Kidney (tissue), 13 donors: ENCODE measurements at regions not wholly inside any gene's neighbourhood (a gene's known extent, or its start where the extent isn't known, plus 50 kb on each side); places are given as distances from the start of the nearest gene placed in this dataset.

Source experiments
- DNase-seq, 5 donors: peaks; one replicate each; pipeline ENCODE4 v3.0.0-alpha.2; 2013 to 2020
- FAIRE-seq: peaks from 2 replicates; lab custom pipeline; 2012; peaks lifted over from hg19 to GRCh38; lab: Jason Lieb, UNC
- H3K27ac ChIP-seq, 2 donors: one replicate each; pipeline ENCODE4 v1.7.0; 2013; ENCODE audit warnings: low read depth in 2 of 2, low read length in 2 of 2, inconsistent platforms in 1 of 2
- H3K27me3 ChIP-seq: one replicate; pipeline ENCODE4 v1.7.1; 2013; ENCODE audit warnings: low read length, inconsistent platforms; ENCODE audit not compliant: control insufficient read depth, insufficient read depth
- H3K36me3 ChIP-seq, 3 donors: one replicate each; pipeline versions ENCODE4 v1.7.0 to v1.7.1; 2013; ENCODE audit warnings: low read length in 3 of 3, control low read depth in 1 of 3, inconsistent platforms in 1 of 3; ENCODE audit not compliant: insufficient read depth in 3 of 3, control insufficient read depth in 2 of 3
- H3K4me1 ChIP-seq, 3 donors: one replicate each; pipeline versions ENCODE4 v1.7.0 to v1.7.1; 2013; ENCODE audit warnings: low read length in 3 of 3, inconsistent platforms in 1 of 3, low read depth in 1 of 3; ENCODE audit not compliant: control insufficient read depth in 2 of 3, insufficient read depth in 2 of 3
- H3K4me3 ChIP-seq, 3 donors: one replicate each; pipeline versions ENCODE4 v1.7.0 to v1.8.1; 2013; ENCODE audit warnings: low read length in 3 of 3, control low read depth in 1 of 3, inconsistent platforms in 1 of 3
- H3K9ac ChIP-seq, 3 donors: one replicate each; pipeline versions ENCODE4 v1.7.0 to v1.7.1; 2013; ENCODE audit warnings: low read length in 3 of 3, control low read depth in 1 of 3, inconsistent platforms in 1 of 3
- H3K9me3 ChIP-seq, 3 donors: one replicate each; pipeline versions ENCODE4 v1.7.0 to v1.7.1; 2013; ENCODE audit warnings: low read length in 3 of 3, control low read depth in 1 of 3, inconsistent platforms in 1 of 3; ENCODE audit not compliant: control insufficient read depth in 2 of 3, insufficient read depth in 1 of 3
- CTCF ChIP-seq: IDR thresholded peaks from 3 replicates; pipeline ENCODE4 v1.5.1; 2012; ENCODE audit warnings: mild to moderate bottlenecking, moderate library complexity, borderline replicate concordance; ENCODE audit not compliant: insufficient read depth; ENCODE audit errors: extremely low read depth
- intact Hi-C: fragments of 100-400 bp; cut with DNase I; formaldehyde crosslinking; loops from one replicate; pipeline ENCODE4 v1.11.1; 2022
- donor health status: control.
- donor health status: control.
- donor health status: control.
- donor health status: control.
- donor health status: control.
- donor health status: DM: yes; HTN: yes; CAD: no.
- donor health status: Normal renal cell carcinoma (clear cell type).

- Histone ChIP-seq H3K36me3 (no peaks in the 10 kb centered on the region), H3K27me3 (no peaks in the 10 kb centered on the region), H3K9ac (no peak overlapping the region), H3K27ac (no peak overlapping the region), H3K4me3 (no peak overlapping the region), H3K4me1 (no peaks in the 10 kb centered on the region), H3K9me3 (no peaks in the 10 kb centered on the region)
- no peak for TF ChIP-seq CTCF
- intact Hi-C loops, result no loop called here
- DNase-seq (peak in 2 of 5 donors; percentile 20 to 32), FAIRE-seq (no peak)
Observed at GRCh38 chr18:22106536-22107292, 62.7 kb upstream of the GATA6 start.

- no peak overlapping the region for H3K4me3 ChIP-seq
- FAIRE-seq, result no peak
- no peaks in the 10 kb centered on the region for H3K9me3 ChIP-seq
- H3K9ac ChIP-seq, result no peak overlapping the region
- TF ChIP-seq CTCF, result no peak
- H3K27ac ChIP-seq, result no peak overlapping the region
- intact Hi-C loops, result no loop called here
- no peak for DNase-seq
- H3K36me3 ChIP-seq, result no peaks in the 10 kb centered on the region
- H3K27me3 ChIP-seq, result no peaks in the 10 kb centered on the region
- peaks cover 0 to 3% (median 0%) of the 10 kb centered on the region in 3 donors for H3K4me1 ChIP-seq
Observed at GRCh38 chr18:22108674-22109073, 60.7 kb upstream of the GATA6 start.

GRCh38 chr18:22109535-22109934 is 59.9 kb upstream of the GATA6 start:
- no peak overlapping the region for H3K4me3 ChIP-seq
- no peak for FAIRE-seq
- H3K27ac ChIP-seq, result no peak overlapping the region
- peaks cover 0 to 3% (median 0%) of the 10 kb centered on the region in 3 donors for H3K4me1 ChIP-seq
- no peaks in the 10 kb centered on the region for H3K27me3 ChIP-seq
- no peak for TF ChIP-seq CTCF
- H3K9ac ChIP-seq, result no peak overlapping the region
- no peak for DNase-seq
- no peaks in the 10 kb centered on the region for H3K36me3 ChIP-seq
- no peaks in the 10 kb centered on the region for H3K9me3 ChIP-seq
- intact Hi-C loops, result no loop called here
